GM12878 (cell line): ENCODE measurements at regions not wholly inside any gene's neighbourhood (a gene's known extent, or its start where the extent isn't known, plus 50 kb on each side); places are given as distances from the start of the nearest gene placed in this dataset.

Experiments
- ATAC-seq: fragments of 200-7000 bp; cut with Tn5 transposase; 3 replicates; pipeline ENCODE4 v1.9.1; 2020; ENCODE audit warnings: mild to moderate bottlenecking, moderate library complexity
- BruUV-seq: library from RNA; stranded (reverse); fragments of 400-500 nt; replicated peaks from 2 replicates; lab custom pipeline; 2021; lab: Mats Ljungman, UMichigan
- CTCF ChIA-PET: fragments of 300-600 bp; sonication (Branson Sonifier 250); formaldehyde crosslinking; extraction: SDS; loops from one replicate; lab custom pipeline; 2021; ENCODE audit warnings: inconsistent platforms; lab: Yijun Ruan, JAX
- POLR2A ChIA-PET: fragments of 350-600 bp; formaldehyde crosslinking; extraction: SDS; loops from one replicate; lab custom pipeline; 2021; ENCODE audit warnings: inconsistent platforms; lab: Charles Lee
- RAD21 ChIA-PET: fragments of 300-600 bp; sonication (Branson Sonifier 250); formaldehyde crosslinking; loops from one replicate; lab custom pipeline; 2023; ENCODE audit warnings: antibody characterized with exemption; ENCODE audit not compliant: unreplicated experiment; lab: Charles Lee
- SMC1A ChIA-PET: fragments of 300-600 bp; sonication (Branson Sonifier 250); formaldehyde crosslinking; loops from one replicate; lab custom pipeline; 2023; ENCODE audit not compliant: unreplicated experiment, uncharacterized antibody; lab: Charles Lee
- DNase-seq: peaks from one replicate; pipeline ENCODE4 v3.0.0-alpha.2; 2011; ENCODE audit warnings: low read depth, low spot score
- FAIRE-seq: peaks from 3 replicates; lab custom pipeline; 2011; peaks lifted over from hg19 to GRCh38; lab: Jason Lieb, UNC
- H2AFZ ChIP-seq: 2 replicates; pipeline ENCODE4 v1.6.0; 2011; ENCODE audit warnings: low read depth, low read length, control low read depth; ENCODE audit not compliant: control insufficient read depth
- H3K27ac ChIP-seq: 2 replicates; pipeline ENCODE4 v1.5.1; 2011; ENCODE audit warnings: control low read depth; ENCODE audit not compliant: control insufficient read depth, insufficient read depth
- H3K27me3 ChIP-seq, 2 experiments: replicated peaks in 1 of 2; 2 replicates each; pipeline versions ENCODE4 v1.6.0 to v1.6.1; 2011; ENCODE audit warnings: low read length in 1 of 2; ENCODE audit not compliant: control insufficient read depth in 2 of 2, insufficient read depth in 2 of 2
- H3K36me3 ChIP-seq, 2 experiments: 2 replicates each; pipeline ENCODE4 v1.5.1; 2011; ENCODE audit warnings: low read length in 1 of 2; ENCODE audit not compliant: control insufficient read depth in 2 of 2, insufficient read depth in 2 of 2
- H3K4me1 ChIP-seq: 2 replicates; pipeline ENCODE4 v1.6.1; 2011; ENCODE audit warnings: mild to moderate bottlenecking, low read length, moderate library complexity, mixed read lengths; ENCODE audit not compliant: control insufficient read depth, insufficient read depth
- H3K4me2 ChIP-seq: 2 replicates; pipeline ENCODE4 v1.6.0; 2011; ENCODE audit warnings: control low read depth; ENCODE audit not compliant: control insufficient read depth, insufficient read depth
- H3K4me3 ChIP-seq: fragments of 200-600 bp; sonication (generic); 2 replicates; pipeline ENCODE4 v1.5.1; 2016
- H3K79me2 ChIP-seq: 2 replicates; pipeline ENCODE4 v1.6.0; 2011; ENCODE audit warnings: low read length; ENCODE audit not compliant: control insufficient read depth, insufficient read depth
- H3K9ac ChIP-seq: 2 replicates; pipeline ENCODE4 v1.8.0; 2011; ENCODE audit warnings: low read length, control low read depth, mixed read lengths; ENCODE audit not compliant: control insufficient read depth, insufficient read depth
- H3K9me3 ChIP-seq: replicated peaks from 3 replicates; pipeline ENCODE4 v1.5.1; 2011; ENCODE audit warnings: mild to moderate bottlenecking, low read length; ENCODE audit not compliant: control insufficient read depth, insufficient read depth
- H4K20me1 ChIP-seq: 2 replicates; pipeline ENCODE4 v1.6.0; 2011; ENCODE audit not compliant: control insufficient read depth, insufficient read depth
- ATF7 ChIP-seq: fragments of 450-650 bp; IDR thresholded peaks from 2 replicates; pipeline ENCODE4 v1.6.1; 2016; ENCODE audit warnings: low read depth, mild to moderate bottlenecking
- BMI1 ChIP-seq: fragments of 450-650 bp; IDR thresholded peaks from 2 replicates; pipeline ENCODE4 v1.6.1; 2016; ENCODE audit warnings: mild to moderate bottlenecking, moderate library complexity, borderline replicate concordance
- MTA2 ChIP-seq: fragments of 450-650 bp; IDR thresholded peaks from 2 replicates; pipeline ENCODE4 v1.6.1; 2016; ENCODE audit warnings: low read depth, mild to moderate bottlenecking, moderate library complexity
- RELB ChIP-seq: fragments of 450-650 bp; IDR thresholded peaks from 2 replicates; pipeline ENCODE4 v1.6.1; 2017; ENCODE audit warnings: low read depth, mild to moderate bottlenecking, moderate library complexity
- SUZ12 ChIP-seq: fragments of 200-600 bp; sonication (generic); IDR thresholded peaks from one replicate; pipeline ENCODE4 v1.6.1; 2018; ENCODE audit warnings: antibody characterized with exemption, mild to moderate bottlenecking; ENCODE audit not compliant: unreplicated experiment
- ZBTB40 ChIP-seq: fragments of 450-650 bp; IDR thresholded peaks from 2 replicates; pipeline ENCODE4 v1.6.1; 2016; ENCODE audit warnings: mild to moderate bottlenecking, moderate library complexity, borderline replicate concordance
- ZNF274 ChIP-seq: IDR thresholded peaks from one replicate; pipeline ENCODE4 v1.8.0; 2011; ENCODE audit not compliant: insufficient read length, insufficient read depth
- ZZZ3 ChIP-seq: IDR thresholded peaks from 2 replicates; pipeline ENCODE4 v1.6.1; 2011; ENCODE audit warnings: low read depth; ENCODE audit not compliant: control insufficient read depth, insufficient read length
- WGBS: methylation state at CpG from one replicate; pipeline ENCODE4 v1.1.6; 2016; ENCODE audit warnings: low lambda C conversion rate; ENCODE audit not compliant: insufficient replicate concordance, insufficient coverage; ENCODE audit errors: missing lambda C conversion rate; 5-methylcytosine and 5-hydroxymethylcytosine counted together
- in situ Hi-C: fragments of 300-500 bp; cut with MboI; formaldehyde crosslinking; loops from 9 replicates; pipeline ENCODE4 v1.14.3; 2018; ENCODE audit warnings: mixed read lengths
- intact Hi-C: fragments of 100-400 bp; cut with micrococcal nuclease; formaldehyde crosslinking; loops from one replicate; pipeline ENCODE4 v1.14.2; 2022; ENCODE audit not compliant: unreplicated experiment

- no peaks in the 10 kb centered on the region for H3K79me2 ChIP-seq
- no peak overlapping the region for H2AFZ ChIP-seq
- H3K4me1 ChIP-seq, result no peaks in the 10 kb centered on the region
- ChIA-PET POLR2A (no interaction called here), RAD21 (interaction anchor here (0.6 kb wide), 1 partner anchor 141 kb away, joined by 4 read pairs; the partner anchor contains the start of gene TLE3), SMC1A (interaction anchor here (0.6 kb wide), 1 partner anchor 92 kb away, joined by 3 read pairs; no protein-coding TSS in a partner anchor)
- H3K4me3 ChIP-seq, result no peak overlapping the region
- H3K4me2 ChIP-seq, result no peak overlapping the region
- 41% methylated on average over 5 of the region's 5 CpGs for WGBS
- no peaks in the 10 kb centered on the region for H3K9me3 ChIP-seq
- TF ChIP-seq ATF7 (no peak), ZZZ3 (no peak), ZNF274 (no peak), MTA2 (no peak), RELB (no peak), ZBTB40 (no peak), SUZ12 (no peak), BMI1 (no peak)
- TF ChIP-seq, all 136 proteins: peak for 0
- intact Hi-C loops (no loop called here), in situ Hi-C loops (no loop called here)
- ATAC-seq (no peak), FAIRE-seq (no peak), DNase-seq (no peak)
- CTCF ChIA-PET, result no interaction called here
- no peaks in the 10 kb centered on the region for H3K27me3 ChIP-seq
- no peaks in the 10 kb centered on the region for H4K20me1 ChIP-seq
- BruUV-seq, result no TSS peak
- no peak overlapping the region for H3K27ac ChIP-seq
- no peak overlapping the region for H3K9ac ChIP-seq
- H3K36me3 ChIP-seq, result no peaks in the 10 kb centered on the region
Observed at GRCh38 chr15:69956417-69956816, 141.3 kb downstream of the TLE3 start.
